H1 (cell line): ENCODE measurements at regions not wholly inside any gene's neighbourhood (a gene's known extent, or its start where the extent isn't known, plus 50 kb on each side); places are given as distances from the start of the nearest gene placed in this dataset.

Experiments
- CTCF ChIA-PET: fragments of 300-600 bp; sonication (Branson Sonifier 250); formaldehyde crosslinking; loops from one replicate; lab custom pipeline; 2021; ENCODE audit not compliant: partially characterized antibody; lab: Charles Lee
- POLR2A ChIA-PET: fragments of 300-600 bp; sonication (Branson Sonifier 250); formaldehyde crosslinking; loops from one replicate; lab custom pipeline; 2021; ENCODE audit warnings: inconsistent platforms; ENCODE audit not compliant: partially characterized antibody; lab: Charles Lee
- DNase-seq, 2 experiments: peaks; one replicate each; pipeline versions ENCODE4 v3.0.0 to v3.0.0-alpha.2; 2010 to 2022; ENCODE audit warnings: low spot score in 2 of 2, low read depth in 1 of 2, mixed read lengths in 1 of 2
- FAIRE-seq: peaks from 2 replicates; lab custom pipeline; 2011; peaks lifted over from hg19 to GRCh38; lab: Jason Lieb, UNC
- H2AFZ ChIP-seq: 2 replicates; pipeline ENCODE4 v1.8.1; 2012; ENCODE audit warnings: low read length, inconsistent platforms
- H2AK5ac ChIP-seq: 2 replicates; pipeline ENCODE4 v1.6.1; 2013; ENCODE audit warnings: low read depth, low read length
- H2BK120ac ChIP-seq: replicated peaks from 2 replicates; pipeline ENCODE3; 2013; ENCODE audit warnings: low read depth, low read length, inconsistent platforms
- H2BK12ac ChIP-seq: 2 replicates; pipeline ENCODE4 v1.6.1; 2013; ENCODE audit warnings: low read depth, low read length
- H2BK15ac ChIP-seq: 2 replicates; pipeline ENCODE4 v1.6.1; 2013; ENCODE audit warnings: low read length
- H2BK20ac ChIP-seq: 2 replicates; pipeline ENCODE4 v1.6.1; 2013; ENCODE audit warnings: low read length
- H2BK5ac ChIP-seq: 2 replicates; pipeline ENCODE4 v1.6.1; 2013; ENCODE audit warnings: low read depth, low read length
- H3K14ac ChIP-seq: 2 replicates; pipeline ENCODE4 v1.6.1; 2013; ENCODE audit warnings: inconsistent platforms; ENCODE audit not compliant: insufficient read length
- H3K18ac ChIP-seq: 2 replicates; pipeline ENCODE4 v1.6.1; 2013; ENCODE audit warnings: low read length; ENCODE audit errors: extremely low read depth
- H3K23ac ChIP-seq: 2 replicates; pipeline ENCODE4 v1.6.1; 2013; ENCODE audit warnings: inconsistent platforms; ENCODE audit not compliant: insufficient read length
- H3K23me2 ChIP-seq: 2 replicates; pipeline ENCODE4 v1.6.1; 2013; ENCODE audit warnings: low read depth, low read length
- H3K27ac ChIP-seq: 2 replicates; pipeline ENCODE4 v1.6.1; 2011; ENCODE audit warnings: low read depth, low read length, inconsistent platforms
- H3K27me3 ChIP-seq, 4 experiments: replicated peaks in 1 of 4; 1 replicate in 1 of 4; 2 replicates in 3 of 4; pipeline versions ENCODE4 v1.6.1 to v1.8.1; 2011 to 2013; ENCODE audit warnings: low read length in 3 of 4, mild to moderate bottlenecking in 3 of 4, inconsistent platforms in 2 of 4, mixed read lengths in 2 of 4, moderate library complexity in 1 of 4; ENCODE audit not compliant: control insufficient read depth in 3 of 4, insufficient read depth in 3 of 4; ENCODE audit errors: extremely low read depth in 1 of 4
- H3K36me3 ChIP-seq, 4 experiments: 2 replicates each; pipeline versions ENCODE4 v1.6.1 to v1.8.1; 2011 to 2013; ENCODE audit warnings: mild to moderate bottlenecking in 4 of 4, low read length in 3 of 4, moderate library complexity in 2 of 4, control low read depth in 1 of 4, inconsistent platforms in 1 of 4; ENCODE audit not compliant: insufficient read depth in 4 of 4, control insufficient read depth in 2 of 4
- H3K4ac ChIP-seq: replicated peaks from 2 replicates; pipeline ENCODE3; 2013; ENCODE audit warnings: low read length, low read depth, mixed read lengths, inconsistent platforms; ENCODE audit not compliant: insufficient read length
- H3K4me1 ChIP-seq, 4 experiments: replicated peaks in 1 of 4; 1 replicate in 1 of 4; 2 replicates in 3 of 4; pipeline versions ENCODE4 v1.6.1 to v1.8.1; 2011 to 2013; ENCODE audit warnings: low read length in 3 of 4, inconsistent platforms in 2 of 4, mixed read lengths in 1 of 4; ENCODE audit not compliant: insufficient read depth in 4 of 4, control insufficient read depth in 3 of 4
- H3K4me2 ChIP-seq, 2 experiments: 2 replicates each; pipeline versions ENCODE4 v1.6.1 to v1.8.1; 2011 to 2013; ENCODE audit warnings: low read depth in 2 of 2, low read length in 2 of 2, control low read depth in 1 of 2, inconsistent platforms in 1 of 2, mild to moderate bottlenecking in 1 of 2; ENCODE audit not compliant: insufficient read depth in 1 of 2
- H3K4me3 ChIP-seq, 4 experiments: fragments of 200-600, 300-600 bp in 1 of 4; sonication (generic), shearing (Covaris generic), sonication (Bioruptor Twin) in 1 of 4; 2 replicates each; pipeline versions ENCODE4 v1.5.1 to v1.8.1; 2011 to 2016; ENCODE audit warnings: low read length in 4 of 4, low read depth in 3 of 4, control low read depth in 2 of 4, inconsistent platforms in 2 of 4, mild to moderate bottlenecking in 2 of 4, mixed read lengths in 1 of 4, moderate library complexity in 1 of 4; ENCODE audit not compliant: insufficient read depth in 2 of 4; ENCODE audit errors: extremely low read depth in 1 of 4
- H3K56ac ChIP-seq: replicated peaks from 2 replicates; pipeline ENCODE3; 2013; ENCODE audit warnings: low read depth, mild to moderate bottlenecking, mixed read lengths, low read length, inconsistent platforms; ENCODE audit not compliant: insufficient read length
- H3K79me1 ChIP-seq: 2 replicates; pipeline ENCODE4 v1.6.1; 2013; ENCODE audit warnings: low read depth, low read length, control low read depth
- H3K79me2 ChIP-seq, 2 experiments: 2 replicates each; pipeline versions ENCODE4 v1.6.1 to v1.8.1; 2012 to 2013; ENCODE audit warnings: low read length in 2 of 2, mild to moderate bottlenecking in 2 of 2, inconsistent platforms in 1 of 2; ENCODE audit not compliant: insufficient read depth in 2 of 2, control insufficient read depth in 1 of 2
- H3K9ac ChIP-seq, 4 experiments: replicated peaks in 1 of 4; 1 replicate in 1 of 4; 2 replicates in 3 of 4; pipeline versions ENCODE4 v1.6.1 to v1.8.1; 2011 to 2013; ENCODE audit warnings: low read depth in 3 of 4, low read length in 3 of 4, control low read depth in 2 of 4, mild to moderate bottlenecking in 2 of 4, moderate library complexity in 2 of 4, inconsistent platforms in 1 of 4; ENCODE audit errors: extremely low read depth in 1 of 4
- H3K9me3 ChIP-seq, 2 experiments: 2 replicates each; pipeline versions ENCODE4 v1.6.1 to v1.8.1; 2012 to 2013; ENCODE audit warnings: mild to moderate bottlenecking in 2 of 2, moderate library complexity in 2 of 2, control low read depth in 1 of 2, inconsistent platforms in 1 of 2, low read depth in 1 of 2, low read length in 1 of 2, mixed read lengths in 1 of 2; ENCODE audit not compliant: insufficient read depth in 2 of 2
- H4K20me1 ChIP-seq, 2 experiments: replicated peaks in 1 of 2; 2 replicates each; pipeline versions ENCODE3 to v1.8.1; 2011 to 2013; ENCODE audit warnings: inconsistent platforms in 2 of 2, low read length in 2 of 2, mild to moderate bottlenecking in 1 of 2; ENCODE audit not compliant: insufficient read depth in 2 of 2, control insufficient read depth in 1 of 2
- H4K5ac ChIP-seq: 2 replicates; pipeline ENCODE4 v1.6.1; 2013; ENCODE audit warnings: low read length, low read depth, mixed read lengths, inconsistent platforms; ENCODE audit not compliant: insufficient read length
- H4K8ac ChIP-seq: 2 replicates; pipeline ENCODE4 v1.8.0; 2013; ENCODE audit warnings: mild to moderate bottlenecking, moderate library complexity, low read length, inconsistent platforms; ENCODE audit not compliant: insufficient read depth; ENCODE audit errors: extremely low read depth
- H4K91ac ChIP-seq: replicated peaks from 2 replicates; pipeline ENCODE3; 2013; ENCODE audit warnings: low read length, mixed read lengths, inconsistent platforms; ENCODE audit not compliant: insufficient read length
- BRCA1 ChIP-seq: IDR thresholded peaks from 2 replicates; pipeline ENCODE4 v1.6.1; 2012; ENCODE audit warnings: low read depth, low read length, improper control_type of control experiment
- CHD2 ChIP-seq: IDR thresholded peaks from 2 replicates; pipeline ENCODE4 v1.6.1; 2012; ENCODE audit warnings: low read length, improper control_type of control experiment
- EP300 ChIP-seq, 2 experiments: IDR thresholded peaks; 1 replicate in 1 of 2; 2 replicates in 1 of 2; pipeline ENCODE4 v1.6.1; 2011 to 2012; ENCODE audit warnings: low read depth in 2 of 2, low read length in 2 of 2, mild to moderate bottlenecking in 2 of 2, borderline replicate concordance in 1 of 2, inconsistent platforms in 1 of 2, moderate library complexity in 1 of 2
- HDAC6 ChIP-seq: IDR thresholded peaks from one replicate; pipeline ENCODE4 v1.7.1; 2012; ENCODE audit warnings: low read depth, mild to moderate bottlenecking, inconsistent platforms, low read length, moderate library complexity
- MAFK ChIP-seq: IDR thresholded peaks from 2 replicates; pipeline ENCODE4 v1.6.1; 2012; ENCODE audit warnings: low read depth, mild to moderate bottlenecking, improper control_type of control experiment, low read length
- POLR2A ChIP-seq, 2 experiments: IDR thresholded peaks; 1 replicate in 1 of 2; 2 replicates in 1 of 2; pipeline ENCODE4 v1.6.1; 2011; ENCODE audit warnings: low read depth in 2 of 2, low read length in 2 of 2, mild to moderate bottlenecking in 2 of 2; ENCODE audit errors: control extremely low read depth in 1 of 2
- POU5F1 ChIP-seq: IDR thresholded peaks from 2 replicates; pipeline ENCODE4 v1.6.1; 2011; ENCODE audit warnings: low read depth, mild to moderate bottlenecking, low read length, moderate library complexity
- RAD21 ChIP-seq, 2 experiments: IDR thresholded peaks in 1 of 2; conservative IDR thresholded peaks in 1 of 2; 2 replicates each; pipeline ENCODE4 v1.6.1; 2011; ENCODE audit warnings: low read depth in 2 of 2, low read length in 2 of 2, improper control_type of control experiment in 1 of 2, inconsistent platforms in 1 of 2, mild to moderate bottlenecking in 1 of 2, moderate library complexity in 1 of 2
- RNF2 ChIP-seq: fragments of 200-900, 300-1000 bp; sonication (generic); IDR thresholded peaks from 2 replicates; pipeline ENCODE4 v1.7.1; 2016; ENCODE audit warnings: borderline replicate concordance, low read depth, mild to moderate bottlenecking, antibody characterized with exemption, low read length; ENCODE audit not compliant: poor library complexity, severe bottlenecking; ENCODE audit errors: missing control alignments
- SIRT6 ChIP-seq: IDR thresholded peaks from one replicate; pipeline ENCODE4 v1.7.1; 2012; ENCODE audit warnings: low read length, inconsistent platforms
- SP2 ChIP-seq: IDR thresholded peaks from 2 replicates; pipeline ENCODE4 v1.6.1; 2012; ENCODE audit warnings: mild to moderate bottlenecking, low read length, inconsistent platforms
- TAF1 ChIP-seq: IDR thresholded peaks from 2 replicates; pipeline ENCODE4 v1.6.1; 2011; ENCODE audit warnings: mild to moderate bottlenecking, low read depth, low read length
- YY1 ChIP-seq: IDR thresholded peaks from 2 replicates; pipeline ENCODE4 v1.6.1; 2011; ENCODE audit warnings: low read depth, mild to moderate bottlenecking, low read length
- WGBS, 2 experiments: shearing (Covaris generic) in 1 of 2; methylation state at CpG; one replicate each; pipeline versions ENCODE4 v1.1.6 to v1.1.7; 2013 to 2015; ENCODE audit warnings: low lambda C conversion rate in 2 of 2, mixed read lengths in 2 of 2, inconsistent platforms in 1 of 2, low coverage in 1 of 2, missing lambda C conversion rate in 1 of 2; ENCODE audit not compliant: insufficient replicate concordance in 2 of 2, insufficient coverage in 1 of 2, insufficient read length in 1 of 2; ENCODE audit errors: extremely low coverage in 1 of 2, missing lambda C conversion rate in 1 of 2; 5-methylcytosine and 5-hydroxymethylcytosine counted together
- TF ChIP-seq, protein P1 (sequence below): IDR thresholded peaks from 2 replicates; pipeline ENCODE4 v1.6.1; 2012; ENCODE audit warnings: inconsistent platforms
- TF ChIP-seq, protein P2 (sequence below): IDR thresholded peaks from 2 replicates; pipeline ENCODE4 v1.6.1; 2011; ENCODE audit warnings: low read depth, mild to moderate bottlenecking, low read length; ENCODE audit not compliant: insufficient read depth

DNA sequence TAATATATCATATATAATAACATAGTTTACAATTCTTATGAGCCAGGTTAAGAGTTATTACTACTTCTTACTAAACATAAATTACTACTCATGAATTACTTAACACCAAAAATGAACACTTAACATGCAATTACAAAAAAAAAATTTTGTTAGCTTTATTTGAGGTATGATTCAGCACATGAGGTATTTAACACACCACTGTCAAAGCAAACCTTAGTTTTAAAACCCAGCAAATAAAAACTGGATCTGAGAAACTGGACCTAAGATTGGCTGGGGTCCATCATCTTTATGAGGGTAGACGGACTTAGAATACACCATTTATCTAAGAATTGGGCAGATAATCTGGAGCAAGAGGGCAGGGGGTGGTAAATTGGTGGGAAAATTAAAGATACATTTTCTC is 81.8 kb upstream of the CREB1 start:
- ChIA-PET CTCF (interaction anchor here (1.0 to 1.5 kb wide), 2 partner anchors 26 to 464 kb away, joined by 3 read pairs; no protein-coding TSS in a partner anchor), POLR2A (no interaction called here)
- Histone ChIP-seq H2BK120ac (no peak overlapping the region), H3K36me3 (no peaks in the 10 kb centered on the region; a peak in 1 of 8 replicates), H4K91ac (no peak overlapping the region), H2BK20ac (no peak overlapping the region), H3K4me2 (no peak overlapping the region), H3K23ac (no peak overlapping the region), H2AFZ (no peak overlapping the region), H4K8ac (no peak overlapping the region), H4K5ac (no peak overlapping the region), H3K79me2 (no peaks in the 10 kb centered on the region), H3K4me3 (no peak overlapping the region), H4K20me1 (no peaks in the 10 kb centered on the region), H2BK5ac (no peak overlapping the region), H3K79me1 (no peaks in the 10 kb centered on the region), H2AK5ac (no peak overlapping the region), H3K27me3 (no peaks in the 10 kb centered on the region), H3K9ac (no peak overlapping the region), H3K56ac (no peak overlapping the region), H3K27ac (no peak overlapping the region), H3K23me2 (no peaks in the 10 kb centered on the region), H3K18ac (no peak overlapping the region), H2BK12ac (no peak overlapping the region), H3K9me3 (no peaks in the 10 kb centered on the region), H3K14ac (no peak overlapping the region), H2BK15ac (no peak overlapping the region), H3K4ac (no peak overlapping the region), H3K4me1 (peaks cover 0 to 9% (median 0%) of the 10 kb centered on the region in 4 experiments; a peak in 1 of 7 replicates)
- no peak for FAIRE-seq
- DNase-seq: no peak
- no peak for TF ChIP-seq CHD2
- TF ChIP-seq RNF2: no peak
- TF ChIP-seq MAFK: no peak
- no peak for TF ChIP-seq SP2
- TF ChIP-seq, protein P1, sequence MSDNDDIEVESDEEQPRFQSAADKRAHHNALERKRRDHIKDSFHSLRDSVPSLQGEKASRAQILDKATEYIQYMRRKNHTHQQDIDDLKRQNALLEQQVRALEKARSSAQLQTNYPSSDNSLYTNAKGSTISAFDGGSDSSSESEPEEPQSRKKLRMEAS: no peak
- no peak for TF ChIP-seq YY1
- no peak for TF ChIP-seq BRCA1
- TF ChIP-seq, protein P2, sequence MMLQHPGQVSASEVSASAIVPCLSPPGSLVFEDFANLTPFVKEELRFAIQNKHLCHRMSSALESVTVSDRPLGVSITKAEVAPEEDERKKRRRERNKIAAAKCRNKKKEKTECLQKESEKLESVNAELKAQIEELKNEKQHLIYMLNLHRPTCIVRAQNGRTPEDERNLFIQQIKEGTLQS: no peak
- TF ChIP-seq POU5F1: no peak
- no peak for TF ChIP-seq SIRT6
- TF ChIP-seq TAF1: no peak
- TF ChIP-seq POLR2A (IDR thresholded peaks at IDR 0.05; ENCODE audit: control extremely low read depth in 1 of 2, low read depth in 2 of 2, low read length in 2 of 2): no peak
- no peak for TF ChIP-seq HDAC6
- no peak for TF ChIP-seq RAD21 (IDR thresholded peaks at IDR 0.05 in 1 of 2, conservative IDR thresholded peaks at IDR 0.05 in 1 of 2; ENCODE audit: low read depth in 2 of 2, low read length in 2 of 2)
- no peak for TF ChIP-seq EP300 (IDR thresholded peaks at IDR 0.05; ENCODE audit: borderline replicate concordance in 1 of 2, low read depth in 2 of 2, low read length in 2 of 2)
- WGBS, 2 experiments: 83% methylated on average over 1 of the region's 1 CpG; no CpG with 5 or more reads in 1 of the 2 experiments
